ENCODE measurements at regions not wholly inside any gene's neighbourhood (a gene's known extent, or its start where the extent isn't known, plus 50 kb on each side); places are given as distances from the start of the nearest gene placed in this dataset.

- TF ChIP-seq EZH2 (IDR thresholded peaks at IDR 0.05; ENCODE audit: borderline replicate concordance, insufficient read depth, low read depth, low read length, poor library complexity, severe bottlenecking) (no peak), CTCF (IDR thresholded peaks at IDR 0.05) (no peak)
- H3K9me3 Mint-ChIP-seq (ENCODE audit: insufficient read depth) = no peaks in the 10 kb centered on the region
- no peak for ATAC-seq (ENCODE audit: low read depth)
- DNase-seq = no peak
- H3K4me1 Mint-ChIP-seq = no peaks in the 10 kb centered on the region
- Histone ChIP-seq H3K4me1 (ENCODE audit: control insufficient read depth in 2 of 2, insufficient read depth in 2 of 2, low read length in 2 of 2) (peaks cover 0 to 2% of the 10 kb centered on the region in 2 donors), H3K9ac (ENCODE audit: low read length) (no peak overlapping the region), H4K20me1 (ENCODE audit: control insufficient read depth, insufficient read depth, low read length, poor library complexity, severe bottlenecking) (peaks cover 42% of the 10 kb centered on the region), H3K79me2 (ENCODE audit: control insufficient read depth, insufficient read depth, low read length) (no peaks in the 10 kb centered on the region), H2AFZ (ENCODE audit: insufficient read depth, low read depth, low read length, poor library complexity, severe bottlenecking) (no peak overlapping the region), H3K4me3 (ENCODE audit: control extremely low read depth in 1 of 5, extremely low read depth in 1 of 5, insufficient read depth in 1 of 5, low read depth in 2 of 5, low read length in 4 of 5) (no peak overlapping the region), H3K36me3 (replicated peaks in 1 of 2; ENCODE audit: control extremely low read depth in 1 of 2, control insufficient read depth in 1 of 2, extremely low read depth in 1 of 2, insufficient read depth in 2 of 2, low read length in 1 of 2) (no peaks in the 10 kb centered on the region), H3K9me3 (ENCODE audit: control extremely low read depth in 1 of 3, control insufficient read depth in 2 of 3, insufficient read depth in 1 of 3, low read length in 2 of 3) (peaks cover 0 to 19% (median 0%) of the 10 kb centered on the region in 3 donors), H3K27me3 (replicated peaks in 1 of 4; ENCODE audit: control extremely low read depth in 1 of 4, control insufficient read depth in 3 of 4, insufficient read depth in 4 of 4, low read length in 3 of 4) (peaks cover 0 to 5% (median 0%) of the 10 kb centered on the region in 4 experiments), H3K4me2 (replicated peaks; ENCODE audit: low read depth, low read length, poor library complexity, severe bottlenecking) (no peak overlapping the region), H3K27ac (ENCODE audit: low read length in 2 of 2) (no peak overlapping the region)
- ChIA-PET POLR2A (no interaction called here), CTCF (interaction anchor here (0.6 kb wide), 1 partner anchor 125 kb away, joined by 3 read pairs; no protein-coding TSS in a partner anchor)
- no peak overlapping the region for H3K4me3 Mint-ChIP-seq
- H3K27ac Mint-ChIP-seq = no peak overlapping the region
- WGBS (ENCODE audit: insufficient coverage) = 84% methylated on average over 2 of the region's 2 CpGs
- intact Hi-C loops (cut with micrococcal nuclease) = no loop called here
- H3K27me3 Mint-ChIP-seq = no peaks in the 10 kb centered on the region
These were observed 111.0 kb downstream of the FAM53A start for GRCh38 chr4:1572964-1573720.

- Mint-ChIP-seq H3K4me1 (peaks cover 2% of the 10 kb centered on the region), H3K27ac (no peak overlapping the region), H3K27me3 (no peaks in the 10 kb centered on the region), H3K9me3 (ENCODE audit: insufficient read depth) (no peaks in the 10 kb centered on the region), H3K4me3 (no peak overlapping the region)
- H3K9ac ChIP-seq (ENCODE audit: low read length) = no peak overlapping the region
- POLR2A ChIA-PET = no interaction called here
- no peak overlapping the region for H2AFZ ChIP-seq (ENCODE audit: insufficient read depth, low read depth, low read length, poor library complexity, severe bottlenecking)
- intact Hi-C loops (cut with micrococcal nuclease) = no loop called here
- H3K4me2 ChIP-seq (replicated peaks; ENCODE audit: low read depth, low read length, poor library complexity, severe bottlenecking) = no peak overlapping the region
- TF ChIP-seq CTCF (IDR thresholded peaks at IDR 0.05) (no peak), EZH2 (IDR thresholded peaks at IDR 0.05; ENCODE audit: borderline replicate concordance, insufficient read depth, low read depth, low read length, poor library complexity, severe bottlenecking) (no peak)
- DNase-seq (no peak), ATAC-seq (ENCODE audit: low read depth) (no peak)
- CTCF ChIA-PET = no interaction called here
- H3K27me3 ChIP-seq (replicated peaks in 1 of 4; ENCODE audit: control extremely low read depth in 1 of 4, control insufficient read depth in 3 of 4, insufficient read depth in 4 of 4, low read length in 3 of 4) = peaks cover 0 to 12% (median 0%) of the 10 kb centered on the region in 4 experiments
- peaks cover 36% of the 10 kb centered on the region for H4K20me1 ChIP-seq (ENCODE audit: control insufficient read depth, insufficient read depth, low read length, poor library complexity, severe bottlenecking)
- 93% methylated on average over 4 of the region's 9 CpGs for WGBS (ENCODE audit: insufficient coverage)
- H3K4me1 ChIP-seq (ENCODE audit: control insufficient read depth in 2 of 2, insufficient read depth in 2 of 2, low read length in 2 of 2) = peaks cover 4 to 8% of the 10 kb centered on the region in 2 donors
- no peak overlapping the region for H3K4me3 ChIP-seq (ENCODE audit: control extremely low read depth in 1 of 5, extremely low read depth in 1 of 5, insufficient read depth in 1 of 5, low read depth in 2 of 5, low read length in 4 of 5)
- H3K36me3 ChIP-seq (replicated peaks in 1 of 2; ENCODE audit: control extremely low read depth in 1 of 2, control insufficient read depth in 1 of 2, extremely low read depth in 1 of 2, insufficient read depth in 2 of 2, low read length in 1 of 2) = no peaks in the 10 kb centered on the region
- H3K79me2 ChIP-seq (ENCODE audit: control insufficient read depth, insufficient read depth, low read length) = no peaks in the 10 kb centered on the region
- H3K9me3 ChIP-seq (ENCODE audit: control extremely low read depth in 1 of 3, control insufficient read depth in 2 of 3, insufficient read depth in 1 of 3, low read length in 2 of 3) = peaks cover 0 to 24% (median 0%) of the 10 kb centered on the region in 3 donors
- H3K27ac ChIP-seq (ENCODE audit: low read length in 2 of 2) = no peak overlapping the region
These were observed 111.6 kb downstream of the FAM53A start for GRCh38 chr4:1572521-1572920.
